Parathyroid adenoma (tissue), 2 donors: ENCODE measurements at regions not wholly inside any gene's neighbourhood (a gene's known extent, or its start where the extent isn't known, plus 50 kb on each side); places are given as distances from the start of the nearest gene placed in this dataset.

Source experiments
- H2AFZ ChIP-seq: fragments of 300-600 bp; sonication (generic); one replicate; pipeline ENCODE4 v1.7.0; 2017; ENCODE audit warnings: antibody characterized with exemption, mild to moderate bottlenecking
- H3K27ac ChIP-seq: fragments of 300-600 bp; sonication (generic); one replicate; pipeline ENCODE4 v1.7.0; 2017
- H3K27me3 ChIP-seq: fragments of 300-600 bp; sonication (generic); one replicate; pipeline ENCODE4 v1.7.0; 2017; ENCODE audit warnings: low read length; ENCODE audit not compliant: control insufficient read depth, insufficient read depth
- H3K36me3 ChIP-seq: fragments of 300-600 bp; sonication (generic); one replicate; pipeline ENCODE4 v1.7.0; 2017; ENCODE audit warnings: low read length; ENCODE audit not compliant: control insufficient read depth, insufficient read depth
- H3K4me1 ChIP-seq: fragments of 300-600 bp; sonication (generic); one replicate; pipeline ENCODE4 v1.7.0; 2017; ENCODE audit warnings: control low read depth
- H3K4me2 ChIP-seq: fragments of 300-600 bp; sonication (generic); one replicate; pipeline ENCODE4 v1.7.0; 2017; ENCODE audit warnings: low read length
- H3K4me3 ChIP-seq: fragments of 300-600 bp; sonication (generic); one replicate; pipeline ENCODE4 v1.7.0; 2017; ENCODE audit warnings: low read depth, low read length
- H3K79me2 ChIP-seq: fragments of 300-600 bp; sonication (generic); one replicate; pipeline ENCODE4 v1.7.0; 2017; ENCODE audit warnings: control low read depth
- H3K9ac ChIP-seq: fragments of 300-600 bp; sonication (generic); one replicate; pipeline ENCODE4 v1.7.0; 2017; ENCODE audit warnings: mild to moderate bottlenecking
- H3K9me3 ChIP-seq: fragments of 300-600 bp; sonication (generic); one replicate; pipeline ENCODE4 v1.7.0; 2017; ENCODE audit warnings: low read length; ENCODE audit not compliant: control insufficient read depth
- CTCF ChIP-seq: fragments of 300-600 bp; sonication (generic); IDR thresholded peaks from one replicate; pipeline ENCODE4 v1.7.0; 2017; ENCODE audit warnings: antibody characterized with exemption, mild to moderate bottlenecking
- donor health status: primary hyperparathyroidism.

- H3K36me3 ChIP-seq = no peaks in the 10 kb centered on the region
- H3K27ac ChIP-seq = no peak overlapping the region
- H3K4me2 ChIP-seq = no peak overlapping the region
- H3K27me3 ChIP-seq = no peaks in the 10 kb centered on the region
- no peak for TF ChIP-seq CTCF
- no peak overlapping the region for H2AFZ ChIP-seq
- no peaks in the 10 kb centered on the region for H3K79me2 ChIP-seq
- H3K4me3 ChIP-seq = no peak overlapping the region
- no peaks in the 10 kb centered on the region for H3K9me3 ChIP-seq
- no peaks in the 10 kb centered on the region for H3K4me1 ChIP-seq
- H3K9ac ChIP-seq = no peak overlapping the region
These were observed 328.1 kb downstream of the TLE1 start for GRCh38 chr9:81361296-81361695.

- Histone ChIP-seq H3K9me3 (no peaks in the 10 kb centered on the region), H3K27me3 (no peaks in the 10 kb centered on the region), H3K4me2 (no peak overlapping the region), H3K9ac (no peak overlapping the region), H2AFZ (no peak overlapping the region), H3K27ac (no peak overlapping the region), H3K36me3 (no peaks in the 10 kb centered on the region), H3K79me2 (no peaks in the 10 kb centered on the region), H3K4me3 (no peak overlapping the region), H3K4me1 (no peaks in the 10 kb centered on the region)
- no peak for TF ChIP-seq CTCF
These were observed 338.2 kb downstream of the TLE1 start for GRCh38 chr9:81351166-81351565.

GRCh38 chr9:81344366-81344765 is 345.0 kb downstream of the TLE1 start:
- H2AFZ ChIP-seq = no peak overlapping the region
- no peak overlapping the region for H3K4me2 ChIP-seq
- H3K4me3 ChIP-seq = no peak overlapping the region
- H3K79me2 ChIP-seq = no peaks in the 10 kb centered on the region
- H3K4me1 ChIP-seq = no peaks in the 10 kb centered on the region
- no peaks in the 10 kb centered on the region for H3K27me3 ChIP-seq
- no peak for TF ChIP-seq CTCF
- no peaks in the 10 kb centered on the region for H3K9me3 ChIP-seq
- no peak overlapping the region for H3K9ac ChIP-seq
- no peak overlapping the region for H3K27ac ChIP-seq
- no peaks in the 10 kb centered on the region for H3K36me3 ChIP-seq

- no peaks in the 10 kb centered on the region for H3K79me2 ChIP-seq
- no peak overlapping the region for H3K27ac ChIP-seq
- no peak for TF ChIP-seq CTCF
- no peaks in the 10 kb centered on the region for H3K9me3 ChIP-seq
- no peaks in the 10 kb centered on the region for H3K4me1 ChIP-seq
- no peak overlapping the region for H3K4me2 ChIP-seq
- no peaks in the 10 kb centered on the region for H3K36me3 ChIP-seq
- no peak overlapping the region for H3K9ac ChIP-seq
- H3K4me3 ChIP-seq = no peak overlapping the region
- no peak overlapping the region for H2AFZ ChIP-seq
- H3K27me3 ChIP-seq = no peaks in the 10 kb centered on the region
These were observed 353.4 kb downstream of the TLE1 start for GRCh38 chr9:81335879-81336421.

GRCh38 chr9:81321551-81321950 is 367.8 kb downstream of the TLE1 start:
- Histone ChIP-seq H3K9ac (no peak overlapping the region), H3K79me2 (no peaks in the 10 kb centered on the region), H3K4me2 (no peak overlapping the region), H3K27ac (no peak overlapping the region), H2AFZ (no peak overlapping the region), H3K27me3 (no peaks in the 10 kb centered on the region), H3K4me3 (no peak overlapping the region), H3K36me3 (no peaks in the 10 kb centered on the region), H3K4me1 (no peaks in the 10 kb centered on the region), H3K9me3 (no peaks in the 10 kb centered on the region)
- TF ChIP-seq CTCF = no peak
